Fibroblast of villous mesenchyme (primary cell): ENCODE measurements at regions not wholly inside any gene's neighbourhood (a gene's known extent, or its start where the extent isn't known, plus 50 kb on each side); places are given as distances from the start of the nearest gene placed in this dataset.

Source experiments
- DNase-seq: peaks from one replicate; pipeline ENCODE4 v3.0.0-alpha.2; 2010; ENCODE audit warnings: low read depth
- H3K4me3 ChIP-seq: 2 replicates; pipeline ENCODE4 v1.5.1; 2011; ENCODE audit warnings: low read depth, mild to moderate bottlenecking, low read length
- TF ChIP-seq, protein P1 (sequence below): IDR thresholded peaks from 2 replicates; pipeline ENCODE4 v1.5.1; 2012; ENCODE audit warnings: low read depth, mild to moderate bottlenecking, low read length; ENCODE audit not compliant: insufficient read depth

DNA sequence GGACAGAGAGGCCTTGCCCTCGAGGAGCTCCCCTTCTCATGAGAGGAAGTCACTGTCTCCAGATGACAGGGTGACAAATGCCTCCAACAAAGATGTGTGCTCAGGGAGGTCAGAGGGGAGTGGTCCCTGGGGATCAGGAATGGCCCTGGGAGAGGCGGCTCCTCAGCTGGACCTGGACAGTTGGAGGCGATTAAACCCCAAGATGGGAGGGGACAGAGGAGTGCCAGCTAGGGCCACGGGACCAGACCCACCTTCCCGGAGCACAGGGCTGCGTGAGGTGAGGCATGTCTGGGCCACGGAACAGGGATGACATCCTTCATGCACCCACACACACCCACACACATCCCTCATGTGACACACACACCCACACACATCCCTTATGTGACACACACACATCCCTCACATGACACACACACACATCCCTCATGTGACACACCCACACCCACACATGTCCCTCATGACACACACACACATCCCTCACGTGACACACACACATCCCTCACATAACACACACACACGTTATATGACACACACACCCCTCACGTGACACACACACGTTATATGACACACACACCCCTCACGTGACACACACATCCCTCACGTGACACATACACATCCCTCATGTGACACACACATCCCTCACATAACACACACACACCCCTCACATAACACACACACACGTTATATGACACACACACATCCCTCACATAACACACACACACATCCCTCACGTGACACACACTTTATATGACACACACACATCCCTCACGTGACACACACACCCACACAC lies 57.4 kb upstream of the SLCO4A1 start:
- no peak overlapping the region for H3K4me3 ChIP-seq
- TF ChIP-seq, protein P1, sequence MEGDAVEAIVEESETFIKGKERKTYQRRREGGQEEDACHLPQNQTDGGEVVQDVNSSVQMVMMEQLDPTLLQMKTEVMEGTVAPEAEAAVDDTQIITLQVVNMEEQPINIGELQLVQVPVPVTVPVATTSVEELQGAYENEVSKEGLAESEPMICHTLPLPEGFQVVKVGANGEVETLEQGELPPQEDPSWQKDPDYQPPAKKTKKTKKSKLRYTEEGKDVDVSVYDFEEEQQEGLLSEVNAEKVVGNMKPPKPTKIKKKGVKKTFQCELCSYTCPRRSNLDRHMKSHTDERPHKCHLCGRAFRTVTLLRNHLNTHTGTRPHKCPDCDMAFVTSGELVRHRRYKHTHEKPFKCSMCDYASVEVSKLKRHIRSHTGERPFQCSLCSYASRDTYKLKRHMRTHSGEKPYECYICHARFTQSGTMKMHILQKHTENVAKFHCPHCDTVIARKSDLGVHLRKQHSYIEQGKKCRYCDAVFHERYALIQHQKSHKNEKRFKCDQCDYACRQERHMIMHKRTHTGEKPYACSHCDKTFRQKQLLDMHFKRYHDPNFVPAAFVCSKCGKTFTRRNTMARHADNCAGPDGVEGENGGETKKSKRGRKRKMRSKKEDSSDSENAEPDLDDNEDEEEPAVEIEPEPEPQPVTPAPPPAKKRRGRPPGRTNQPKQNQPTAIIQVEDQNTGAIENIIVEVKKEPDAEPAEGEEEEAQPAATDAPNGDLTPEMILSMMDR = no peak
- DNase-seq = no peak

DNA sequence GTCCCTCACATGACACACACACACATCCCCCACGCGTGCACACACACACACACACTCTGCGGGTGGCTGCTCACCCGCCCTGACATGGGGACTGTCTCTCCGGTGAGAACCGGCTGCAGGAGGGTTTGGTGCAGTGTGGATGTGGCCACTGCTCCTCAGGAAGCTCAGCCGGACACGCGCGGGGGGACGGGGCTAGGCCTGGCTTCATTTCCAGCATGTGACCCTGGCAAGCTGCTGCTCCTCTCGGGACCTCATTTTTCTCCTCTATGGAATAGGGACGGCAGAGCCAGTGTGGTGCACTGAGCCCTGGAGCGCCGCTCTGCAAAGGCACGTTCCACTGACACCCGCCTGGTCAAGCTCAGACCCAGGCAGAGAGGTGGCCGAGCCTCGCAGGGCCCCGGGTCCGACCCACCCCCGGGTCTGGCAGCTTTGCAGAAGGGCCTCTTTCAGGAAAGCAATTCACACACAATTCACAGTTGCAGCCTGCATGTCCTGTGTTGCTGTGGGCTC lies 56.8 kb upstream of the SLCO4A1 start:
- H3K4me3 ChIP-seq = no peak overlapping the region
- TF ChIP-seq, protein P1 = no peak
- no peak for DNase-seq

DNA sequence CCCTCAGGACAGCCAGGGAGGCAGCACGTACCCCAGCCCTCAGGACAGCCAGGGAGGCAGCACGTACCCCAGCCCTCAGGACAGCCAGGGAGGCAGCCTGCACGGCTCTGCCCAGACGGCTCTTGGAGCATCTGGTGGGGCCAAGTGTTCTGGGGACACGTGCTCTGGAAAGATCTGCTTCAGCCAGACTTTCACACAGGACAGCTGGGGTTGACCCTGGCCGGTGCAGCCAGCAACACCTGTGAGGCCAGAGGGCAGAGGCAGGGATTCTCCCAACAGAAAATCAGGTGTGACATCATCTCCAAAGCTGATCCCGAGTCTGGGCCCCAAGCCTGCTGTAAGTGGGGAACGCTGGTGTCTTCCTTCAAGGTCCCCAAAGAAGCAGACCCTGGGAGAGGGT lies 55.5 kb upstream of the SLCO4A1 start:
- no peak overlapping the region for H3K4me3 ChIP-seq
- DNase-seq = no peak
- TF ChIP-seq, protein P1 = no peak

DNA sequence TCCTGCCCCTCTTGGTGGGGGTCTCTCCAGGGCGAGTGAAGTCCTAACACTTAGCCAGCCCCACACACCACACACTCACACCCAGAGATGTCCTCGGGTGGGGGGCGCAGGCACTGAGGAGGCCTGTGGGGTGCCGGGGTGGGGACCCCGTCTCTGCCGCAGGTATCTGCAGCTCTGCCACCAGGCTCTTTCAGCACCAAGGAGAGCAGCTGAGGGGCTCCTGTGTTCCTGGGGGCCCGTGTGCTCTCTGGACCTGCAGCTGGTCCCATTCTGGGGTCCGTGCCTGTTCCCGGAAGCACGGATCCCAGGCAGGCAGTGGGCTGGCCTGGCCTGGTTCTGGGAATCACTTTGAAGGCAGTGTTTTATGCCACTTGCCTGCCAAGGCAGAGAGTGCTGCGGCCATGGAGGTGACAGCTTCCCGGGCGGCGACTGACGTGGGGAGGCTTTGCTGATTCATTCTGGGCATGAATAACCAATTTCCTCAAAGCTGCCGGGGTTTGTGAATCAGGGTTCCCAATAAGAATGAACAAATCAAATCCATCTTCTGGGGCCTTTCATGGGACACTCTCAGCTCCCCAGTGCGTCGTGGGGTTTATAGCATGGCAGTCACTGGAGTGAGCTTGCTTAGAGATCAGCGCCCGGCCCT lies 54.4 kb upstream of the SLCO4A1 start:
- DNase-seq = no peak
- no peak overlapping the region for H3K4me3 ChIP-seq
- TF ChIP-seq, protein P1 = no peak

DNA sequence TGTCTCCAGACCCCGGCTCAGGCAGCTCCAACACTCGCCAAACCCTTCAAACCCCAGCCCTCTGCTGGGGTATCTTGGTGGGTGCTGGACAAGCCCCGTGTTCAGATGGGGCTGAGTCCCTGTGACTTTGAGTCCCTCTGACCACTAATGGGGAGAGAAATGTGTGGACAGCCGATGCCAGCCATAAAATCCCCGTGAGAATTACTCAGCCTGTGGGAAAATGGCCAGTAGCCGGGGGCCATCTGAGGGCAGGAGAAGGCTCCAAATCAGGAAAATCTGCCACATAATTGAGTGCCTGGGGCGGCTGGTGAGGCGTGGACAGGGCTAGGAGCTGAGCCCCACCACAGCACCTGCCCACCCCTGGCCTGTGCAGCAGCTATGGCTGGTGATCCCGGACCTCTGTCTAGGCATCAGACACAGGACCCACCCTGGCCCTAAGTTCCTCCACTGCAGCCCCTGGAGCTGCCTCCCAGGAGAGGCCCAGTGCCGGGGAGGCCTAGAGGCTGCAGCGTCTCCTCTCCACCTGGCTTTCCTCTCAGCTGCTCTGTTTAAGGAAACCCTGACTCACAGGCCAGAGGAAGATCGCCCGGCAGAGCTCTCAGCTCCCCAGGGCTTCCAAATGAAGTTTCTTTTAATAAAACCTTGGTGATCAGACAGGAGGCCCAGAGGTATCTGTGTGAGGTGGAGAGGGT lies 53.7 kb upstream of the SLCO4A1 start:
- DNase-seq = no peak

DNA sequence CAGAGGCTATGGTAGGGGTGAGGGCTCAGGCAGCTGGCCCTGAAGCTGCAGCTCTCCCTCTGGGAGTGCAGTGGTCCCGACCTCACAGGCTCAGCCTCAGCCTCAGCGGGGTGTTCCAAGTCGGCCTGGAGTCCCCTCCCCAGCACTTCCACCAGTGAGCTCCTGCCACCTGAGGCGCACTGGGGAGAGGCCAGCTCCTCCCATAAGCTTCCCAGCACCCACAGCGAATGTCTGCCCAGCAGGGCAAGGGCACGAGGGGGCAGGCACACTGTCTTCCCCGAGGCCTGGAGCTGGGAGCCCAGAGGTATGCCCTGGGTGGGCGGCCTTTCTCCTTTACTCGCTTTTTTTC lies 53.2 kb upstream of the SLCO4A1 start:
- DNase-seq = no peak

More for the DNA sequence above, 53.7 kb upstream of the SLCO4A1 start:
- TF ChIP-seq, protein P1 = no peak
- H3K4me3 ChIP-seq = no peak overlapping the region

More for the DNA sequence above, 53.2 kb upstream of the SLCO4A1 start:
- no peak overlapping the region for H3K4me3 ChIP-seq
- TF ChIP-seq, protein P1 = no peak
